DOHH2 (cell line): ENCODE measurements at regions not wholly inside any gene's neighbourhood (a gene's known extent, or its start where the extent isn't known, plus 50 kb on each side); places are given as distances from the start of the nearest gene placed in this dataset.

Experiments
- H3F3A ChIP-seq: fragments of 200-600 bp; sonication (generic), shearing (Covaris generic); 2 replicates; pipeline ENCODE4 v1.6.0; 2016; ENCODE audit warnings: antibody characterized with exemption, mild to moderate bottlenecking; ENCODE audit not compliant: control insufficient read depth, insufficient read depth
- H3K27ac ChIP-seq: fragments of 200-600 bp; sonication (generic); 2 replicates; pipeline ENCODE4 v1.5.1; 2014; ENCODE audit warnings: low read depth, mild to moderate bottlenecking, low read length, moderate library complexity
- H3K27me3 ChIP-seq: fragments of 200-600 bp; sonication (generic); 2 replicates; pipeline ENCODE4 v1.6.1; 2014; ENCODE audit warnings: mild to moderate bottlenecking, low read length, mixed read lengths; ENCODE audit not compliant: control insufficient read depth
- H3K36me3 ChIP-seq: fragments of 200-600 bp; sonication (generic); 2 replicates; pipeline ENCODE4 v1.6.1; 2014; ENCODE audit warnings: mild to moderate bottlenecking, low read length, moderate library complexity, mixed read lengths; ENCODE audit not compliant: control insufficient read depth
- H3K4me1 ChIP-seq: fragments of 200-600 bp; sonication (generic); 2 replicates; pipeline ENCODE4 v1.6.1; 2014; ENCODE audit warnings: mild to moderate bottlenecking, low read length, mixed read lengths; ENCODE audit not compliant: control insufficient read depth
- H3K4me2 ChIP-seq: fragments of 200-600 bp; sonication (generic); 2 replicates; pipeline ENCODE4 v1.6.0; 2014; ENCODE audit warnings: mild to moderate bottlenecking, low read length, moderate library complexity
- H3K4me3 ChIP-seq: fragments of 200-600 bp; sonication (generic); 2 replicates; pipeline ENCODE4 v1.5.1; 2014; ENCODE audit warnings: mild to moderate bottlenecking, low read length, mixed read lengths
- H3K79me2 ChIP-seq: fragments of 200-600 bp; sonication (generic); 2 replicates; pipeline ENCODE4 v1.6.1; 2014; ENCODE audit warnings: mild to moderate bottlenecking, low read length, mixed read lengths; ENCODE audit not compliant: control insufficient read depth
- H3K9me2 ChIP-seq: fragments of 200-600 bp; sonication (generic); replicated peaks from 2 replicates; pipeline ENCODE4 v1.6.1; 2014; ENCODE audit warnings: mild to moderate bottlenecking, low read length, mixed read lengths; ENCODE audit not compliant: control insufficient read depth
- H3K9me3 ChIP-seq: fragments of 200-600 bp; sonication (generic); 2 replicates; pipeline ENCODE4 v1.6.1; 2014; ENCODE audit warnings: antibody characterized with exemption, low read length, mixed read lengths; ENCODE audit not compliant: control insufficient read depth, insufficient read depth
- H4K20me1 ChIP-seq: fragments of 200-600 bp; sonication (generic); 2 replicates; pipeline ENCODE4 v1.6.0; 2014; ENCODE audit warnings: low read depth, mild to moderate bottlenecking, antibody characterized with exemption, low read length, moderate library complexity; ENCODE audit not compliant: control insufficient read depth, insufficient read depth
- EZH2phosphoT487 ChIP-seq: fragments of 200-600 bp; sonication (generic); IDR thresholded peaks from 2 replicates; pipeline ENCODE4 v1.6.1; 2017; ENCODE audit warnings: borderline replicate concordance, mild to moderate bottlenecking, antibody characterized with exemption, low read length, moderate library complexity, mixed read lengths
- TF ChIP-seq, protein P1 (sequence below): fragments of 200-600 bp; sonication (generic); IDR thresholded peaks from one replicate; pipeline ENCODE4 v1.5.1; 2014; ENCODE audit warnings: antibody characterized with exemption, mild to moderate bottlenecking, low read depth, low read length; ENCODE audit not compliant: poor library complexity, severe bottlenecking

DNA sequence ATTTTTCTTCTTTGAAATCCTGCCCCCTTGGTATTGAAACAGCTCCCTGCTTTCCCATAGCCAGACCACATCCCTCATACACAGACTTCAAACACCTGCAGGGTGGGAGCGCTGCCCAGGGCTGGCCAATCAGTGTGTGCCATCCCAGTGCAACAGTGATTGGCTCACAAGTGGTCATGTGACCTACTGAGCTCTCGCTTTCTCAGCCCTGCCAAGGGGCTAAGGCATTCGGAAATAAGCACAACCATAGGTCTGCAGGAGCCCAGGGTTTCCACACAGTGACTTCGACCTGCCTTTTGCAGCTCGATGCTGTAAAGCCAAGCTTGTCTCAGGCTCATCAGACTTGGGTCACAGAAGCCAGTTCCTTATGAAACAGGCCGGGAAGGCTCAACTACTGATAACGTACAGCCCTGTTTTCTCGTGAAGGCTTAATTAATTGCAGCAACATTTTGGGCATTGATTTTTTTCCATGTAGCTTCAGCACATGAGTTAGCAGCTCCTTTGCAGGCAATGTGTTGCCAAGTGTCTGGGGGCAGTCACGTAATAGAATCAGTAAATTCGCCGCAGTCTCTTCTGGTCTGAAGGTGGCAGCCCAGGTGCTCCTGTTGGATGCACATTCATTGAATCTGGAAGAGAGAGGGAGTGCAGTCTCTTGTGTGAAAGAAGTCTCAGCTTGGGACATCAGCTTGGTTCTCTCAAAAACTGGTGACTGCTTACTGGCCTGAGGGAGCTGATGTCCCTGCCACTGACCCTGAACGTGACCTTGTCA lies 1091.8 kb downstream of the AACS start:
- Histone ChIP-seq H3K4me3 (no peak overlapping the region), H4K20me1 (no peaks in the 10 kb centered on the region), H3K27me3 (no peaks in the 10 kb centered on the region), H3K4me2 (no peak overlapping the region), H3K9me3 (peaks cover 4% of the 10 kb centered on the region; the same call in 1 of the 2 replicates), H3K4me1 (no peaks in the 10 kb centered on the region), H3K79me2 (no peaks in the 10 kb centered on the region), H3K36me3 (no peaks in the 10 kb centered on the region), H3F3A (no peaks in the 10 kb centered on the region), H3K27ac (no peak overlapping the region), H3K9me2 (no peaks in the 10 kb centered on the region; the same call in 1 of the 2 replicates)
- no peak for TF ChIP-seq EZH2phosphoT487
- TF ChIP-seq, protein P1, sequence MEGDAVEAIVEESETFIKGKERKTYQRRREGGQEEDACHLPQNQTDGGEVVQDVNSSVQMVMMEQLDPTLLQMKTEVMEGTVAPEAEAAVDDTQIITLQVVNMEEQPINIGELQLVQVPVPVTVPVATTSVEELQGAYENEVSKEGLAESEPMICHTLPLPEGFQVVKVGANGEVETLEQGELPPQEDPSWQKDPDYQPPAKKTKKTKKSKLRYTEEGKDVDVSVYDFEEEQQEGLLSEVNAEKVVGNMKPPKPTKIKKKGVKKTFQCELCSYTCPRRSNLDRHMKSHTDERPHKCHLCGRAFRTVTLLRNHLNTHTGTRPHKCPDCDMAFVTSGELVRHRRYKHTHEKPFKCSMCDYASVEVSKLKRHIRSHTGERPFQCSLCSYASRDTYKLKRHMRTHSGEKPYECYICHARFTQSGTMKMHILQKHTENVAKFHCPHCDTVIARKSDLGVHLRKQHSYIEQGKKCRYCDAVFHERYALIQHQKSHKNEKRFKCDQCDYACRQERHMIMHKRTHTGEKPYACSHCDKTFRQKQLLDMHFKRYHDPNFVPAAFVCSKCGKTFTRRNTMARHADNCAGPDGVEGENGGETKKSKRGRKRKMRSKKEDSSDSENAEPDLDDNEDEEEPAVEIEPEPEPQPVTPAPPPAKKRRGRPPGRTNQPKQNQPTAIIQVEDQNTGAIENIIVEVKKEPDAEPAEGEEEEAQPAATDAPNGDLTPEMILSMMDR = no peak

DNA sequence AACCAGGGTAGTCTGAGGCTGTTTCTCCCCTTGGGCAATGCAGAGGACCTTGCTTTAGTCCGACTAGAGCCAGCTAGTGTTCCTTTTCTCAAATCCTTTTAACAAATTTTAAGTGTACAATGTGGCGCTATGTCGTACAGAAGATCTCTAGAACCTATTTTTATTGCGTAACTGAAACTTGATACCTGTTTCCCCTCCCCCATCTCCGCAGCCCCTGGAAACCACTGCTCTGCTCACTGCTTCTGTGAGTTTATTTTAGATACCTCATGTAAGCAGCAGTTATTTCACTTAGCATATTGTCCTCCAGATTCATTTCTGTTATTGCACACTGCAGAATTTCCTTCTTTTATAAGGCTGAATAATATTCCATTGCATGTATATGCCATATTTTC lies 1092.3 kb downstream of the AACS start:
- Histone ChIP-seq H3K9me2 (no peaks in the 10 kb centered on the region; the same call in 1 of the 2 replicates), H3K27ac (no peak overlapping the region), H3K36me3 (no peaks in the 10 kb centered on the region), H3F3A (no peaks in the 10 kb centered on the region), H3K9me3 (peaks cover 4% of the 10 kb centered on the region; the same call in 1 of the 2 replicates), H3K79me2 (no peaks in the 10 kb centered on the region), H4K20me1 (no peaks in the 10 kb centered on the region), H3K4me1 (no peaks in the 10 kb centered on the region), H3K27me3 (no peaks in the 10 kb centered on the region), H3K4me3 (no peak overlapping the region), H3K4me2 (no peak overlapping the region)
- TF ChIP-seq, protein P1 = no peak
- TF ChIP-seq EZH2phosphoT487 = no peak

DNA sequence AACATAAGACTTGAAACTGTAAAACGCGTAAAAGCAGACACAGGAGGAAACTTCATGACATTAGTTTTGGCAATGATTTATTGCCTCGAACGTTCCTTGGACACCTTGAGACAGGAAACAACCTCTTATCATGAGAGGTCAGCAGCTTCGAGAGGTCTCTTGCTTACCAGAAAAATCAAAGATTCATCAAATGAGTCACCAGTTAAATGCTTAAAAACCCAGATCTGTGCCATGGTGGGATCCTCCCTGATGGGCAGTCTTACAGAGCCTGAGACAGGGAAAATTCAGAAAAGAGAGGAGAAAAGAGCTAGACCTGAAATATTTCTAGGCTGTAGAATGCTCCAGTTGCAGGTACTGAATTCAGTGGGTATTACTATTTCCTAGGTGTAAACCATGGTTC lies 1093.9 kb downstream of the AACS start:
- no peaks in the 10 kb centered on the region; the same call in 1 of the 2 replicates for H3K9me2 ChIP-seq
- no peaks in the 10 kb centered on the region for H3K36me3 ChIP-seq
- no peaks in the 10 kb centered on the region for H4K20me1 ChIP-seq
- TF ChIP-seq EZH2phosphoT487 = no peak
- TF ChIP-seq, protein P1 = no peak
- H3F3A ChIP-seq = no peaks in the 10 kb centered on the region
- no peaks in the 10 kb centered on the region for H3K79me2 ChIP-seq
- no peak overlapping the region for H3K27ac ChIP-seq
- no peaks in the 10 kb centered on the region for H3K27me3 ChIP-seq
- no peak overlapping the region for H3K4me3 ChIP-seq
- H3K4me2 ChIP-seq = no peak overlapping the region
- peaks cover 4% of the 10 kb centered on the region; the same call in 1 of the 2 replicates for H3K9me3 ChIP-seq
- H3K4me1 ChIP-seq = no peaks in the 10 kb centered on the region
